Right lobe of liver (tissue), 6 donors: ENCODE measurements at regions not wholly inside any gene's neighbourhood (a gene's known extent, or its start where the extent isn't known, plus 50 kb on each side); places are given as distances from the start of the nearest gene placed in this dataset.
A peak's percentile ranks its signal among the peaks of the same experiment; 100 is the strongest.

Experiments
- ATAC-seq, 4 donors: fragments of 200-7000 bp; cut with Tn5 transposase; one replicate each; pipeline ENCODE4 v1.9.1; 2020; ENCODE audit warnings: mild to moderate bottlenecking in 4 of 4, moderate library complexity in 4 of 4
- DNase-seq, 3 donors: peaks; one replicate each; pipeline ENCODE4 v3.0.0-alpha.2; 2020
- H3K27ac ChIP-seq, 3 donors: fragments of 200-600 bp; one replicate each; pipeline ENCODE4 v1.8.0; 2022
- H3K27me3 ChIP-seq, 2 donors: fragments of 200-600 bp; one replicate each; pipeline ENCODE4 v1.8.0; 2022
- H3K36me3 ChIP-seq, 4 donors: fragments of 200-600 bp; sonication (generic) in 1 of 4; one replicate each; pipeline versions ENCODE4 v1.5.1 to v1.8.0; 2017 to 2022; ENCODE audit warnings: control low read depth in 1 of 4
- H3K4me1 ChIP-seq, 4 donors: fragments of 200-600 bp; sonication (generic) in 1 of 4; one replicate each; pipeline versions ENCODE4 v1.5.1 to v1.8.0; 2017 to 2022; ENCODE audit warnings: control low read depth in 1 of 4
- H3K4me3 ChIP-seq, 3 donors: fragments of 200-600 bp; one replicate each; pipeline ENCODE4 v1.8.0; 2022
- H3K9me3 ChIP-seq, 4 donors: fragments of 200-600 bp; sonication (generic) in 1 of 4; one replicate each; pipeline versions ENCODE4 v1.5.1 to v1.8.0; 2017 to 2022; ENCODE audit warnings: control low read depth in 1 of 4
- CTCF ChIP-seq, 4 donors: fragments of 200-600 bp in 3 of 4; fragments of 450-650 bp in 1 of 4; IDR thresholded peaks; one replicate each; pipeline versions ENCODE4 v1.5.1 to v1.8.0; 2016 to 2022; ENCODE audit warnings: antibody characterized with exemption in 4 of 4, mild to moderate bottlenecking in 2 of 4
- POLR2A ChIP-seq: fragments of 450-650 bp; IDR thresholded peaks from one replicate; pipeline ENCODE4 v1.6.1; 2017; ENCODE audit warnings: antibody characterized with exemption, mild to moderate bottlenecking
- WGBS: methylation state at CpG from one replicate; pipeline ENCODE4 v1.1.6; 2018; ENCODE audit warnings: low coverage, low lambda C conversion rate; ENCODE audit not compliant: insufficient coverage; ENCODE audit errors: missing lambda C conversion rate; 5-methylcytosine and 5-hydroxymethylcytosine counted together
- intact Hi-C, 2 donors: fragments of 100-400 bp; cut with DNase I; formaldehyde crosslinking; loops; one replicate each; pipeline versions ENCODE4 v1.11.2 to v1.14.1; 2022
- donor health status: DM: no; HTN: yes; CAD: no.
- donor health status: DM: no; HTN: no; CAD: no.
- donor health status: DM: no; HTN: no; CAD: no.
- donor health status: DM: no; HTN: yes; CAD: no.
- donor health status: DM: no; HTN: yes; CAD: no.

- TF ChIP-seq CTCF (IDR thresholded peaks at IDR 0.05) (no peak), POLR2A (no peak)
- intact Hi-C loops, result no loop called here
- ATAC-seq (no peak), DNase-seq (peak in 1 of 3 donors; percentile 7)
- Histone ChIP-seq H3K4me3 (no peak overlapping the region), H3K27ac (no peak overlapping the region), H3K36me3 (no peaks in the 10 kb centered on the region), H3K4me1 (no peaks in the 10 kb centered on the region), H3K27me3 (no peaks in the 10 kb centered on the region), H3K9me3 (no peaks in the 10 kb centered on the region)
- WGBS, result 47% methylated on average over 8 of the region's 9 CpGs
These were observed 56.5 kb upstream of the ZNF354A start for GRCh38 chr5:178786859-178787499.

GRCh38 chr5:178786417-178786816, 56.0 kb upstream of the ZNF354A start:
- DNase-seq (peak in 1 of 3 donors; percentile 16), ATAC-seq (no peak)
- TF ChIP-seq CTCF (IDR thresholded peaks at IDR 0.05) (no peak), POLR2A (no peak)
- Histone ChIP-seq H3K36me3 (no peaks in the 10 kb centered on the region), H3K27ac (no peak overlapping the region), H3K9me3 (no peaks in the 10 kb centered on the region), H3K4me1 (no peaks in the 10 kb centered on the region), H3K27me3 (no peaks in the 10 kb centered on the region), H3K4me3 (no peak overlapping the region)
- intact Hi-C loops, result no loop called here
- 51% methylated on average over 7 of the region's 13 CpGs for WGBS

- TF ChIP-seq CTCF (IDR thresholded peaks at IDR 0.05) (no peak), POLR2A (no peak)
- no peak overlapping the region for H3K4me3 ChIP-seq
- 69% methylated on average over 2 of the region's 6 CpGs for WGBS
- no peaks in the 10 kb centered on the region for H3K4me1 ChIP-seq
- H3K27me3 ChIP-seq, result no peaks in the 10 kb centered on the region
- DNase-seq (peak in 1 of 3 donors; percentile 13), ATAC-seq (no peak)
- H3K27ac ChIP-seq, result no peak overlapping the region
- intact Hi-C loops, result no loop called here
- H3K36me3 ChIP-seq, result no peaks in the 10 kb centered on the region
- no peaks in the 10 kb centered on the region for H3K9me3 ChIP-seq
These were observed 55.5 kb upstream of the ZNF354A start for GRCh38 chr5:178785999-178786398.

GRCh38 chr5:178784391-178784790, 53.9 kb upstream of the ZNF354A start:
- intact Hi-C loops, result no loop called here
- Histone ChIP-seq H3K36me3 (no peaks in the 10 kb centered on the region), H3K4me1 (no peaks in the 10 kb centered on the region), H3K4me3 (no peak overlapping the region), H3K27me3 (no peaks in the 10 kb centered on the region), H3K27ac (no peak overlapping the region), H3K9me3 (no peaks in the 10 kb centered on the region)
- DNase-seq (peak in 1 of 3 donors; percentile 0), ATAC-seq (no peak)
- WGBS, result 50% methylated on average over 2 of the region's 2 CpGs
- TF ChIP-seq POLR2A (no peak), CTCF (IDR thresholded peaks at IDR 0.05) (no peak)
